ENCODE measurements at regions not wholly inside any gene's neighbourhood (a gene's known extent, or its start where the extent isn't known, plus 50 kb on each side); places are given as distances from the start of the nearest gene placed in this dataset.
"Not testable (repeated sequence)": the region's sequence is repeated elsewhere in the genome, so short reads cannot be mapped to it uniquely, and the experiment has no call there.

GRCh38 chr16:88162778-88163177, 211.5 kb downstream of the BANP start:
- intact Hi-C loops (cut with DNase I, micrococcal nuclease); H3K9me3 ChIP-seq; H3K4me3 ChIP-seq; H3K4me1 ChIP-seq (ENCODE audit: low read depth); H3K36me3 ChIP-seq (ENCODE audit: low read depth); DNase-seq; ATAC-seq: not testable (repeated sequence)

- H3K4me3 ChIP-seq; H3K4me1 ChIP-seq (ENCODE audit: low read depth); ATAC-seq; H3K36me3 ChIP-seq (ENCODE audit: low read depth); intact Hi-C loops (cut with DNase I, micrococcal nuclease); DNase-seq; H3K9me3 ChIP-seq: not testable (repeated sequence)
Measured at GRCh38 chr16:88164196-88165039, 213.2 kb downstream of the BANP start.

- DNase-seq: not testable (repeated sequence)
Measured at GRCh38 chr16:88165040-88165544, 213.9 kb downstream of the BANP start.

GRCh38 chr16:88165683-88166082, 214.4 kb downstream of the BANP start:
- ATAC-seq; H3K4me1 ChIP-seq (ENCODE audit: low read depth); DNase-seq: not testable (repeated sequence)

More at GRCh38 chr16:88165040-88165544, 213.9 kb downstream of the BANP start:
- H3K36me3 ChIP-seq (ENCODE audit: low read depth); H3K4me1 ChIP-seq (ENCODE audit: low read depth); ATAC-seq; H3K9me3 ChIP-seq; H3K4me3 ChIP-seq; intact Hi-C loops (cut with DNase I, micrococcal nuclease): not testable (repeated sequence)

GRCh38 chr16:88166209-88166773, 215.1 kb downstream of the BANP start:
- H3K36me3 ChIP-seq (ENCODE audit: low read depth); H3K4me1 ChIP-seq (ENCODE audit: low read depth); DNase-seq; ATAC-seq; H3K9me3 ChIP-seq; intact Hi-C loops (cut with DNase I, micrococcal nuclease); H3K4me3 ChIP-seq: not testable (repeated sequence)

More at GRCh38 chr16:88165683-88166082, 214.4 kb downstream of the BANP start:
- H3K36me3 ChIP-seq (ENCODE audit: low read depth); H3K4me3 ChIP-seq; intact Hi-C loops (cut with DNase I, micrococcal nuclease); H3K9me3 ChIP-seq: not testable (repeated sequence)

- H3K4me1 ChIP-seq (ENCODE audit: low read depth); H3K36me3 ChIP-seq (ENCODE audit: low read depth); intact Hi-C loops (cut with DNase I, micrococcal nuclease); DNase-seq; H3K9me3 ChIP-seq; H3K4me3 ChIP-seq: not testable (repeated sequence)
- peak; percentile 7 for ATAC-seq
Measured at GRCh38 chr16:88167798-88168556, 214.8 kb upstream of the ZNF469 start.

GRCh38 chr16:88168557-88168949, 214.2 kb upstream of the ZNF469 start:
- H3K36me3 ChIP-seq (ENCODE audit: low read depth); H3K4me1 ChIP-seq (ENCODE audit: low read depth); intact Hi-C loops (cut with DNase I, micrococcal nuclease); H3K9me3 ChIP-seq; H3K4me3 ChIP-seq: not testable (repeated sequence)
- DNase-seq: peak in 1 of 3 donors; percentile 39
- ATAC-seq: peak; percentile 61

GRCh38 chr16:88169136-88169830, 213.5 kb upstream of the ZNF469 start:
- DNase-seq; H3K4me3 ChIP-seq; H3K4me1 ChIP-seq (ENCODE audit: low read depth); intact Hi-C loops (cut with DNase I, micrococcal nuclease); H3K36me3 ChIP-seq (ENCODE audit: low read depth); H3K9me3 ChIP-seq; ATAC-seq: not testable (repeated sequence)

GRCh38 chr16:88169831-88170165, 213.0 kb upstream of the ZNF469 start:
- ATAC-seq; H3K4me1 ChIP-seq (ENCODE audit: low read depth); H3K4me3 ChIP-seq; H3K9me3 ChIP-seq; H3K36me3 ChIP-seq (ENCODE audit: low read depth); intact Hi-C loops (cut with DNase I, micrococcal nuclease); DNase-seq: not testable (repeated sequence)
